Activated naive CD4-positive, alpha-beta T cell treated with anti-CD3 and anti-CD28 coated beads for 36 hours (primary cell): ENCODE measurements at regions not wholly inside any gene's neighbourhood (a gene's known extent, or its start where the extent isn't known, plus 50 kb on each side); places are given as distances from the start of the nearest gene placed in this dataset.

Experiments used
- CTCF ChIA-PET: fragments of 350-600 bp; sonication (Branson Sonifier 250); formaldehyde crosslinking; loops from one replicate; lab custom pipeline; 2021; ENCODE audit warnings: antibody characterized with exemption; lab: Charles Lee
- DNase-seq: peaks from one replicate; pipeline ENCODE4 v3.0.0-alpha.2; 2020
- H3K27ac Mint-ChIP-seq: one replicate; pipeline ENCODE4 v1.8.0; 2021; ENCODE audit warnings: mild to moderate bottlenecking, mixed read lengths
- H3K27me3 Mint-ChIP-seq: one replicate; pipeline ENCODE4 v1.8.0; 2021; ENCODE audit warnings: low read depth, mixed read lengths
- H3K36me3 Mint-ChIP-seq: one replicate; pipeline ENCODE4 v1.8.0; 2021; ENCODE audit warnings: low read depth, mixed read lengths
- H3K4me1 Mint-ChIP-seq: one replicate; pipeline ENCODE4 v1.8.0; 2021; ENCODE audit warnings: low read depth, mixed read lengths
- H3K4me3 Mint-ChIP-seq: one replicate; pipeline ENCODE4 v1.8.0; 2021; ENCODE audit warnings: mild to moderate bottlenecking, moderate library complexity, mixed read lengths
- H3K9me3 Mint-ChIP-seq: one replicate; pipeline ENCODE4 v1.8.0; 2021; ENCODE audit warnings: mixed read lengths
- intact Hi-C: fragments of 100-400 bp; cut with micrococcal nuclease; formaldehyde crosslinking; loops from one replicate; pipeline ENCODE4 v1.15.1; 2023

DNA sequence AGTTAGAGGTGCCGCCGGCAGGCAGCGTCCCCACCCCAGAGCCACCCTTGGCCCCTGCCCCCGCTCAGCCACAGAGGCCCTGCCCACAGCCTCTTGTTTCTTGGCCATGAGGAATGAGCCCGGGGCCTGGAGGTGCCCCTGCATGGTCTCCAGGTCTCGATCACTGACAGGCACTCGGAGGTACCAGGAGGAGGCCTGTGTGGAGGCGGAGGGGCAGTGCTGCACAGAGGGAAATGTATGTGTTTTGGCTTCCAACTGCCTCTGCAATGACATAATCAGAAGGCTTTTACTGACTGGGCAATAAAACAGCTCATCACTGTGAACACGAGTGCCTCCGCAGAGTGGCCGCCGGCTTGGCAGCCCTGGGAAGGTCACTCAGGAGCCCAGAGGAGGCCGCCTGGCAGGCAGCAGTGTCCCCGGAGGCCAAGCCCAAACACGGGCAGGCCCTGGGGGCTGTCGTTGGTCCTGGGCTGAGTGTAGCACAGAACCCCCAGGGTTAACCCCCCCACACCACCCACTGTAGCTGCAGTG is 61.1 kb upstream of the GATA5 start:
- intact Hi-C loops, result no loop called here
- DNase-seq, result no peak
- Mint-ChIP-seq H3K27me3 (no peaks in the 10 kb centered on the region), H3K9me3 (no peaks in the 10 kb centered on the region), H3K4me3 (no peak overlapping the region), H3K4me1 (no peaks in the 10 kb centered on the region), H3K27ac (no peak overlapping the region), H3K36me3 (no peaks in the 10 kb centered on the region)
- CTCF ChIA-PET, result interaction anchor here (0.7 kb wide), 1 partner anchor 198 kb away, joined by 3 read pairs; no protein-coding TSS in a partner anchor

DNA sequence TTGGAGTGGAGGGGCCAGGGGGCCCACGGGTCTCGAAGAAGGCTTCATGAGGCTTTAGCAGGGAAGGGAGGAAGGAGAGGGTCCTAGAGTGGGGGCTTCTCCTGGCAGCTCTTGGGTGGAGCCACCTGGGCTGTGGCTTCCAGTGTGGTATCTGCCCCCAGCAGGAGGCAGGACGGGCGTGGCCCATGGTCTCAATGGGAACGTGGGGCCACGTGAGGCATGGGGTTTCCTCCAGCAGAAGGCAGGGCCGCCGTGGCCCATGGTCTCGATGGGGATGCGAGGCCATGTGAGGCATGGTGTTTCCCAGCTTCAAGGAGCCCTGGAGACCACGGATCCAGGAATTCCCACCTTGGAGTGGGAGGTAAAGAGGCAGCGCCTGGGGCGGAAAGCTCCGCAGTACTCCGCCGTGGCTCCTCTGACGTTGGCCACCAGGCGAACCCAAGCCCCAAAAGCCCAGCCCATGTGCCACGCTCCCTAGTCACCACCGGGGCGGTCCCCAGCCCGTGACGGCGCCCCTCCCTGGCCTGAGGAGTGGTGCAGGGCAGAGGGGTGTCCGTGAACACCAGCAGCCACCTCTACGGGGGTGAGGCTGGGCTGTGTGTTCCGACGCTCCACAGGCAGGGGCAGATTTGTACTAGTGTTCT is 62.0 kb upstream of the GATA5 start:
- DNase-seq, result no peak
- CTCF ChIA-PET, result interaction anchor here (0.7 kb wide), 1 partner anchor 198 kb away, joined by 3 read pairs; no protein-coding TSS in a partner anchor
- Mint-ChIP-seq H3K4me1 (no peaks in the 10 kb centered on the region), H3K27me3 (no peaks in the 10 kb centered on the region), H3K36me3 (no peaks in the 10 kb centered on the region), H3K9me3 (no peaks in the 10 kb centered on the region), H3K27ac (no peak overlapping the region), H3K4me3 (no peak overlapping the region)
- intact Hi-C loops, result no loop called here

DNA sequence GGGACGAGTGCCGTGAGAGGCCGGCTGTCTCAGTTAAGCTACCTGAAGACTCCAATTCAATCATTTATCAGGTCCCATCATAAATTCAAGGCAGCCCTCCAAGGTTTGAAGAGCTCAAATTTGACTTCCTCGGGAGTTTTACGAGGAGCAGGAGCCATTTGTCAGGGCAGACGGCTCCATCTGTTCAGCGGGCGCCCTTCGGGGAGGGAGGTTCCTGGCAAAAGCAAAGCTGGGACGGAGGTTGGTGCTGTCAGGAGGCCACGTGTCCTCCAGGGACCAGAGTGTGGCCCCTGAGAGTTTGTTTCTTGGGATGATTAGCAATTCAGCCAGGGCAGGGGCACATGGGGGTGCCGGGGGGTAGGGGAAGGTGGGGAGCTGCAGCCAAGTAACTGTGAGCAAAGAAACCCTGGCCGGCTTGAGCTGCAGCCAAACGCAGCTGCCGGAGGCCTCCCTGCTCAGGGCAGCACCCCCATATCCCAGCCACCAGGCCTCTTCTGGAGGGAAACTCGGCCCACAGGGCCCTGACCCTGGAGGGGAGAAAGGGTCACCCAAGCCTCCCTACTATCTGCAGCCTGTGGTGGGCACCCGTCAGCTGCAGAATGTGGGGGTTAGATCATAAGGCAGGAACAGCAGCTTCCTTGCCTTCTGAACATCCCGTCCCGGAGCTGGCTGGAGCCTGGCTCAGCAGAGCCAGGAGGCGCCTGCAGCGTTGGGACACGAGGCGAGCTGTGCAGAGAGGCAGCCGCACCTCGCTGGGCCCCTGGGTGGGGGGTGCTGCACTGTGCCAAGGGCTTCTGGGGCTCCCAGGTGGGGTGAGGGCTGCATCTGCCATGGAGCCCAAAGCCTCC is 63.6 kb upstream of the GATA5 start:
- Mint-ChIP-seq H3K27ac (no peak overlapping the region), H3K27me3 (no peaks in the 10 kb centered on the region), H3K36me3 (no peaks in the 10 kb centered on the region), H3K4me1 (no peaks in the 10 kb centered on the region), H3K9me3 (peaks cover 1% of the 10 kb centered on the region), H3K4me3 (no peak overlapping the region)
- no peak for DNase-seq
- CTCF ChIA-PET, result no interaction called here
- intact Hi-C loops, result no loop called here

DNA sequence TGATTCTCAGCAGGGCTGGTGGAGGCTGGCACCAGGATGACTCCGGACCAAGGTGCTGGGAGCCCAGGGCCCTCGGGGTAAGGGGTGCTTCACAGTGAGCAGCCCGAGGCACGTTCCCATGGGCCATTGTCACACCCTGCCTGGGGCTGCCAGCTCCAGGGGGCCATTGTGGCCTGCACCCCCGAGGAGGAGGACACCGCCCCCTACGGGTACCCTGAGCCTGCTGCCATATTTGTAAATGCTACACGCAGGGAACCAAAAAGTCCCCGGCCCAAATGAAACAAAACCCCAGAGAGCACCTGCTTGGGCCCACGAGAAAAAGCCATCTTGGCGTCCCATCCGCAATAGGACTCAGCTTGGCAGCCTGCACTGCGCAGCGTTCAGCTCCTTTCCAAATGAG is 64.7 kb upstream of the GATA5 start:
- H3K4me3 Mint-ChIP-seq, result no peak overlapping the region
- intact Hi-C loops, result no loop called here
- no peak for DNase-seq
- H3K9me3 Mint-ChIP-seq, result peaks cover 5% of the 10 kb centered on the region
- H3K27ac Mint-ChIP-seq, result no peak overlapping the region
- CTCF ChIA-PET, result interaction anchor here (1.2 kb wide), 1 partner anchor 76 kb away, joined by 4 read pairs; no protein-coding TSS in a partner anchor
- no peaks in the 10 kb centered on the region for H3K4me1 Mint-ChIP-seq
- H3K27me3 Mint-ChIP-seq, result no peaks in the 10 kb centered on the region
- H3K36me3 Mint-ChIP-seq, result no peaks in the 10 kb centered on the region

DNA sequence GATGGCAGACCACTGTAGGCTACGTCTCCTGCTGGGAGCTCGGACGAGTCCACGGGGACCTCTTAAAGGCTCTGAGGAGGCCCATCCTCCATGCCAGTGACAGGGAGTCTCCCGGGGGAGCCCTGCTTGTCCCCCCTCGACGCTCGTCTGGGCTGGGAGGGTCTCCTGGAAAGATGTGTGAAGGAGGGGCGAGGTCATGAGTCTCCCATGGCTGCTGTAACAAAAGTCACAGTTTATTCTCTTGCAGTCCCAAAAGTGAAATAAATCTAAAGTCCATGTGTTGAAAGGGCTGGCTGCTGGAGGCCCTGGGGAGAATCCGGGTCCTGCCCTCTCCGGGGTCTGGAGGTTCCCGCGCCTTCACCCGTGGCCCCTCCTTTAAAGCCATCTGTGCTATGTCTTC is 67.1 kb upstream of the GATA5 start:
- no peaks in the 10 kb centered on the region for H3K4me1 Mint-ChIP-seq
- CTCF ChIA-PET, result no interaction called here
- H3K9me3 Mint-ChIP-seq, result peaks cover 5% of the 10 kb centered on the region
- no peak overlapping the region for H3K27ac Mint-ChIP-seq
- intact Hi-C loops, result no loop called here
- no peaks in the 10 kb centered on the region for H3K27me3 Mint-ChIP-seq
- H3K4me3 Mint-ChIP-seq, result no peak overlapping the region
- no peaks in the 10 kb centered on the region for H3K36me3 Mint-ChIP-seq
- DNase-seq, result no peak

DNA sequence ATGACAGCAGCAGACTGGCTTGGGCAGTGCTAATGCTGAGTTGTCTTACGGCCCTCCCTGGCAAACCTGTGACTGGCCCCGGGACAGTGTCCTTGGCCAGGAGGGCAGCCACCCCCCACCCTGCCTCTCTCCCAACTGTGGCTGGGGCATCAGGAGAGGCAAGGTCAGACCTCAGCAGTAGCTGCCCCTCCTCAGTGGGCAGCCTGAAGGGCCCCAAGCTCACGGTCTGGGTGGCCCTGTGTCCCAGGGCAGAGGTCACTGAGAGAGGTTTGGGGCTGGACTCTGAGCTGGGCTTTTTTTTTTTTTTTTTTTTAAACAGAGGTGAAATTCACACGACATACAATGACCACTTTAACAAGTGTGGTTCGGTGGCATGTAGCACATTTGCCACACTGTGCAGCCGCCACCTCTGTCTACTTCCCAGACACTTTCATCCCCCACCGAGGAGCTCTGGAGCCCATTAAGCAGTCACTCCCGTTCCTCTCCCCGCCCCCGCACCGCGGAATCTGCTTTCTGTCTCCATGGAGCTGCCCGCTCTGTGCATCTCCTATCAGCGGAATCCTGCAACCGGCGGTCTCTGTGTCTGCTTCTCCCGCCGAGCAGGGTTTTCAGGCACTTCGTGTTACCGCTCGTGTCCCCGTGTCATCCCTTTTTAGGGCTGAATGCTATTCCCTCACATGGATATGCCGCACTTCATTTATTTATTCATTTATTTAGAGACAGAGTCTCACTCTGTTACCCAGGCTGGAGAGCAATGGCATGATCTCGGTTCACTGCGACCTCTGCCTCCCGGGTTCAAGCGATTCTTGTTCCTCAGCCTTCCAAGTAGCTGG is 67.9 kb upstream of the GATA5 start:
- Mint-ChIP-seq H3K4me3 (no peak overlapping the region), H3K4me1 (no peaks in the 10 kb centered on the region), H3K36me3 (no peaks in the 10 kb centered on the region), H3K27me3 (peaks cover under 1% of the 10 kb centered on the region), H3K9me3 (peaks cover 5% of the 10 kb centered on the region), H3K27ac (no peak overlapping the region)
- CTCF ChIA-PET, result interaction anchor here (1.3 kb wide), 1 partner anchor 44 kb away, joined by 4 read pairs; no protein-coding TSS in a partner anchor
- DNase-seq, result no peak
- intact Hi-C loops, result no loop called here

DNA sequence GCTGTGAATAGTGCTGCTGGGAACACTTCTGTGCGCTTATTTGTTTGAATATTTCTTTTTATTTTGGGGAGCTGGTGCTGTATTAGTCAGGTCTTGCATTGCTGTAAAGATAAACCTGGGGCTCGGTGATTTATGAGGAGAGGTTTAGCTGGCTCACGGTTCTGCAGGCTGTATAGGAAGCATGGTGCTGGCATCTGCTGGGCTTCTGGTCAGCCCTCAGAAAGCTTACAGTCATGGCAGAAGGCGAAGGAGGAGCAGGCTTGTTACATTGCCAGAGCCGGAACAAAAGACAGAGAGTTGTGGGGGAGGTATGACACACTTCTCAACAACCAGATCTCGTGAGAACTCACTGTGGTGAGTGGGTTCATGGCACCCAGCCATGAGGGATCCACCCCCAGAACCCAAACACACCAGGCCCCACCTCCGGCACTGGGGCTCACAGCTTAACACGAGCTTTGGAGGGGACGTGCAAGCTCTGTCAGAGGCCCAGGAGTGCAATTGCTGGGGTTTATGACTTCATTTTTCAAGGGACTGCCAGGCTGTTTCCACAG is 68.8 kb upstream of the GATA5 start:
- CTCF ChIA-PET, result interaction anchor here (1.3 kb wide), 1 partner anchor 45 kb away, joined by 4 read pairs; no protein-coding TSS in a partner anchor
- Mint-ChIP-seq H3K27me3 (peaks cover 3% of the 10 kb centered on the region), H3K4me1 (no peaks in the 10 kb centered on the region), H3K4me3 (no peak overlapping the region), H3K36me3 (no peaks in the 10 kb centered on the region), H3K9me3 (peaks cover 5% of the 10 kb centered on the region), H3K27ac (no peak overlapping the region)
- intact Hi-C loops, result no loop called here
- no peak for DNase-seq

DNA sequence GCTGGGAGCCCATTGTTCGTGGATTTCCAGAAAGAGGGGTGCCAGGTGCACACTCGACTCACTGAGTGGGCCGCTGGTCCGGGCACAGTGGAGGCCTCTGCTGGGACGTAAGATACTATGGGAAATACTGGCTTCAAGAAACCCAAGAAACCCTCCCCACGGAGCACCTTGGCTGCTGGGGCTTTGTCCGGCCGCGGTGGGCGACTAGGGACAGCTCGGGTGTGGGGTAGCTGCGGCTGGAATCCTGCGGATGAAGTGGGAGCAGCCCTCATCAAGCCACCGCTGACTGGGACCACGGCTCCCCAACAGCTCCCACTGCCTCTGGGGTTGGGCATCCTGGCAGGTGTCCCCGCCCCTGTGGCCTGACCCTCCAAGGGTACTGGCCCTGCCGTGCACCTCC is 69.5 kb upstream of the GATA5 start:
- DNase-seq, result no peak
- CTCF ChIA-PET, result no interaction called here
- intact Hi-C loops, result no loop called here
- Mint-ChIP-seq H3K36me3 (no peaks in the 10 kb centered on the region), H3K27me3 (peaks cover 3% of the 10 kb centered on the region), H3K4me1 (no peaks in the 10 kb centered on the region), H3K27ac (no peak overlapping the region), H3K4me3 (no peak overlapping the region), H3K9me3 (peaks cover 5% of the 10 kb centered on the region)

DNA sequence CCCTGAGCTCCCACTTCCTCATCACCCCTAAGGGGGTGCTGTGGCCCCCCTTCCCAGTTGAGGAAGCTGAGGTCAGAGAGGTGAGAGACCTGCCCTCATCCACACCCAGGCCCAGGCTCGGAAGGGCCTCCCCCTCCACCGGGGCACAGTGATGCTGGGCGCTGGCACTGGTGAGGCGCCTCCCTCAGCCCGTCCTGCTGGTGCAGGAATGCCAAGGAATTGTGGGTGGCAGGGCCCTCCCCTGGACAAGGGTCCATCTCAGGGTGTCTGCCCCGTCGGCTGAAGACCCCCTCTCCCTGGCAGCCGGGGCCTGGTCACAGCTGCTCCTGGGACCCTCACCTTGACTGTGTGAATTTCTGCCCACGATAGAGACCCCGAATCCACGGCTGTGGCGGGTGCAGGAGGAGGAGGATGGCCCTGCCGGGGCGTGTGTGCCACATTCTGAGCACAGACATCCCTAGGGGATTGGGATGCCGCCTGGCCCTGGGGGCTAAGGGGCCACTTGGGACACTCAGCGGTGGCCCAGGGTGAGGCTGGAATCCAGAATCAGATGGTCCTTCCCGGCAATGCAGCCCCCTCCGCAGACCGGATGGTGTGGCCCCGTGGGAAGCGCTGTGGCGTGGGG is 70.2 kb upstream of the GATA5 start:
- no peak overlapping the region for H3K4me3 Mint-ChIP-seq
- CTCF ChIA-PET, result no interaction called here
- H3K27me3 Mint-ChIP-seq, result peaks cover 7% of the 10 kb centered on the region
- intact Hi-C loops, result no loop called here
- H3K9me3 Mint-ChIP-seq, result peaks cover 5% of the 10 kb centered on the region
- DNase-seq, result no peak
- H3K27ac Mint-ChIP-seq, result no peak overlapping the region
- H3K36me3 Mint-ChIP-seq, result no peaks in the 10 kb centered on the region
- peaks cover 4% of the 10 kb centered on the region for H3K4me1 Mint-ChIP-seq

DNA sequence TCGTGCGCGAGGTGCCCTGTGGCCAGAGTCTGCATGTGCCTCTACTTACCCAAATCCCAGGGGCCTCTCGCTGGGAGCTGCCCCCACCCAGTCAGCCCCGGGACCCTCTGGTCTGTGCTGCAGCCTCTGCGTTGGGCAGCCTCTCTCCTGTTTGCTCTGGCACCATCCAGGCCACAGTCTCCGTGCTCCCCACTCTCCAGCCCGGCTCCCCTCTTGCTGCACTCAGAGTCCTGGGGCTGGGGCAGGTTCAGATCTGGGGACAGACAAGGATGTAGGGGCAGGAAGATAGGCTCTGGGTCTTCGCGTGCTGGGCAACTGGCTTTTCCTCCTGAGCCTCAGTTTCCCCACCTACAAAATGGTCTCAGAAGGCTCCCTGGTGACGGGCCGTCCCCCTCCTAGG is 70.8 kb upstream of the GATA5 start:
- Mint-ChIP-seq H3K9me3 (peaks cover 5% of the 10 kb centered on the region), H3K4me3 (no peak overlapping the region), H3K4me1 (peaks cover 5% of the 10 kb centered on the region), H3K27ac (no peak overlapping the region), H3K27me3 (peaks cover 8% of the 10 kb centered on the region), H3K36me3 (no peaks in the 10 kb centered on the region)
- CTCF ChIA-PET, result no interaction called here
- intact Hi-C loops, result no loop called here
- no peak for DNase-seq

DNA sequence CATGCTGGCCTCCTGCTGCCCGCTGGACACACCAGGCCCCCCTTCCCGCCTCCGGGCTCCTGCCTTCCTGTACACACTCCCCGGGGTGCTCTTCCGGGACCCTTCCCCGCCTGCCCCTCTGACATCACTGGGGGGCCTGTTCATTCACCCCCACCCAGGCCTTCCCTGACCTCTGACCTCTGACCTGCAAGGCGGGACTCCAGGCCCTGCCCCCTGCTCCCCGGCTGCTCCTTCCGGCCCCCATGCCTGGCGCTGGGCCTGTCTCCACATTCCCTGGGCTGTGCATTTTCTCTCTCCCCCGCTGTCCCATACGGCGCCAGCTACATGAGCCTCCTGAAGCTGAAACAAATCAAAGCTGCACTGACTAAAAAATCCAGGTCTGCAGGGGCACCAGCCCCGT is 71.6 kb upstream of the GATA5 start:
- intact Hi-C loops, result no loop called here
- H3K9me3 Mint-ChIP-seq, result peaks cover 5% of the 10 kb centered on the region
- peaks cover 8% of the 10 kb centered on the region for H3K4me1 Mint-ChIP-seq
- H3K27me3 Mint-ChIP-seq, result peaks cover 12% of the 10 kb centered on the region
- CTCF ChIA-PET, result no interaction called here
- H3K4me3 Mint-ChIP-seq, result no peak overlapping the region
- no peak overlapping the region for H3K27ac Mint-ChIP-seq
- no peaks in the 10 kb centered on the region for H3K36me3 Mint-ChIP-seq
- DNase-seq, result no peak
